ENCODE measurements at regions not wholly inside any gene's neighbourhood (a gene's known extent, or its start where the extent isn't known, plus 50 kb on each side); places are given as distances from the start of the nearest gene placed in this dataset.
A peak's percentile ranks its signal among the peaks of the same experiment; 100 is the strongest.

DNA sequence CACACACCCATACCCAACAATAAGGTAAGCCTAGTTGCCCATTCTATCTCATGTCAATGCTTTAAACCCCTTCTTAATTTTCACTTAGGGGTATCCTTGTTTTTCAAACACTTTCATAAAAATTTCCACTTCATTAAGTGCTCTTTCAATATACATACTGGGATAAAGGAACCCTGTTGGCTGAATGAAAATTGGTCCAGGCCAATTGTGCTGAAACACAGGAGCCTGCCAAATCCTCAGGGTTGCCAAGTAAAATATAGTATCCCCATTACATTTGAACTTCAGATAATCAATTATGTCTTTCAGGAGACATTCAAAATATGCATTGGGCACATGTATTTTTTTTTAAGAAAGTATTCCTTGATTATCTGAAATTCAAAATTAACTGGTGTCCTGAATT, 1131.1 kb downstream of the SLITRK1 start:
- DNase-seq (ENCODE audit: low read depth, low spot score), result no peak
- TF ChIP-seq EZH2 (IDR thresholded peaks at IDR 0.05) (no peak), POLR2AphosphoS5 (IDR thresholded peaks at IDR 0.05; ENCODE audit: borderline replicate concordance, low read depth, low read length) (no peak), FOXP2 (optimal IDR thresholded peaks at IDR 0.05; ENCODE audit: control extremely low read depth, extremely low read length, insufficient read depth) (no peak)
- H3K9ac ChIP-seq (ENCODE audit: insufficient read length), result no peak overlapping the region

DNA sequence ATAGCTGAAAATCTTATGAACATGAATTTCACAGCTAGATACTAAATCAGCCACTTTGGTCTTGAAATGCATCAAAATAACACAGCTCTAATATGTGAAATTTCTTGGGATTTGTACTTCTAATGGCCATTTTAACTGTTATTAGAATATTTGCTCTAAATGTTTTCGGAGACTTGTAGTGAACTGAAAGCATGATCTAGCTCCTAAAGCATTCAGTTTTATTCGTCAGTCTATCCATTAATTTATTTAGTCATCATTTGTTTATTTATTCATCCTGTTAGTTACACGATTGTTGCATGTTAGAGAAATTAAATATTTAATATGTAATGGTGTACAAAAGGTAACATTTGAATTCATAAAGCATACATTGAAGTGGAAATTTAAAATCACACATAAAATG, 1132.7 kb downstream of the SLITRK1 start:
- TF ChIP-seq EZH2 (IDR thresholded peaks at IDR 0.05) (no peak), POLR2AphosphoS5 (IDR thresholded peaks at IDR 0.05; ENCODE audit: borderline replicate concordance, low read depth, low read length) (no peak), FOXP2 (optimal IDR thresholded peaks at IDR 0.05; ENCODE audit: control extremely low read depth, extremely low read length, insufficient read depth) (no peak)
- Histone ChIP-seq H3K27ac (no peak overlapping the region), H3K4me3 (no peak overlapping the region), H3K9ac (ENCODE audit: insufficient read length) (no peak overlapping the region), H3K36me3 (ENCODE audit: insufficient read depth, low read length) (no peaks in the 10 kb centered on the region), H3K9me3 (ENCODE audit: low read depth, low read length) (no peaks in the 10 kb centered on the region)
- no peak for DNase-seq (ENCODE audit: low read depth, low spot score)

More for the DNA sequence above, 1131.1 kb downstream of the SLITRK1 start:
- Histone ChIP-seq H3K36me3 (ENCODE audit: insufficient read depth, low read length) (no peaks in the 10 kb centered on the region), H3K4me3 (no peak overlapping the region), H3K27ac (no peak overlapping the region), H3K9me3 (ENCODE audit: low read depth, low read length) (no peaks in the 10 kb centered on the region)

DNA sequence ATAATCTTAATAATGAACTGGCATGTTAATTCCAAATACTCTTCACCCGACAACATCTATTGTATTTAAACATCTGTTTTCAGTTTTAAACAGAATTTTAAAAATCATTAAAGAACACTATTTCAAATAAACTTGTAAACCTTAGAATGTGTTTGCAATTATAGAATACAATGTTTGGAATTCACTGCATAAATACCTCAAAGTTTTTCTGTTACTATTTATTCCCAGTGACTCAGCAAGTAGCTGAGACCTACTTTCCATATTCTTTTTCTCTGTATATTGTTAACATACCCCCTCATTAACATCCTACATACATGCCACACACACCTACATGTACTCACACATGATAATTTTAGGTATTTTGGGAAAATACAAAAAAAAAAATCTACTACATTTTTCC, 1134.3 kb downstream of the SLITRK1 start:
- no peak for TF ChIP-seq EZH2 (IDR thresholded peaks at IDR 0.05)
- no peak for TF ChIP-seq POLR2AphosphoS5 (IDR thresholded peaks at IDR 0.05; ENCODE audit: borderline replicate concordance, low read depth, low read length)
- TF ChIP-seq FOXP2 (optimal IDR thresholded peaks at IDR 0.05; ENCODE audit: control extremely low read depth, extremely low read length, insufficient read depth), result no peak
- peak overlapping the region; percentile 95 for H3K27ac ChIP-seq
- H3K36me3 ChIP-seq (ENCODE audit: insufficient read depth, low read length), result no peaks in the 10 kb centered on the region
- peak overlapping the region; percentile 68 for H3K9ac ChIP-seq (ENCODE audit: insufficient read length)
- H3K9me3 ChIP-seq (ENCODE audit: low read depth, low read length), result no peaks in the 10 kb centered on the region
- peak; percentile 34 for DNase-seq (ENCODE audit: low read depth, low spot score)
- peak overlapping the region; percentile 65 for H3K4me3 ChIP-seq

DNA sequence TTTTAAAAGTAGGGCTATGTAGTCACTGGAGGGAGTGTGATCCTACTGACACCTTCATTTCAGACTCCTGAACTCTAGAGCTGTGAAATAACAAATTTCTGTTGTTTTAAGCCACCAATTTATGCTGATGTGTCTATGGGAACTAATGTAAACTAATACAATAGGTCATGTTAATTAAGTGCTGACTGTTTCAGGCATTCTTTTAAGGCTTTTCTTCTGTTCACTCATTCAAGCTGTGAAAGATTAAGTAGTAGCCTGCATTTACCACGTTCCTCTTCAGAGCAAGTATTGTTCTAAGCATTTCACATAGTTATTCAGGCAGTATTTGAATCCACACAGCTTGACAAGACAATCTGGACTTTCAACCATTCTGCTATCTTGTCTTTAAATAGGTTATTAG, 1135.0 kb downstream of the SLITRK1 start:
- H3K27ac ChIP-seq, result peak overlapping the region; percentile 95
- peak overlapping the region; percentile 68 for H3K9ac ChIP-seq (ENCODE audit: insufficient read length)
- TF ChIP-seq POLR2AphosphoS5 (IDR thresholded peaks at IDR 0.05; ENCODE audit: borderline replicate concordance, low read depth, low read length), result no peak
- TF ChIP-seq FOXP2 (optimal IDR thresholded peaks at IDR 0.05; ENCODE audit: control extremely low read depth, extremely low read length, insufficient read depth), result no peak
- TF ChIP-seq EZH2 (IDR thresholded peaks at IDR 0.05), result no peak
- no peaks in the 10 kb centered on the region for H3K9me3 ChIP-seq (ENCODE audit: low read depth, low read length)
- peak; percentile 5 for DNase-seq (ENCODE audit: low read depth, low spot score)
- H3K36me3 ChIP-seq (ENCODE audit: insufficient read depth, low read length), result no peaks in the 10 kb centered on the region
- peak overlapping the region; percentile 65 for H3K4me3 ChIP-seq

DNA sequence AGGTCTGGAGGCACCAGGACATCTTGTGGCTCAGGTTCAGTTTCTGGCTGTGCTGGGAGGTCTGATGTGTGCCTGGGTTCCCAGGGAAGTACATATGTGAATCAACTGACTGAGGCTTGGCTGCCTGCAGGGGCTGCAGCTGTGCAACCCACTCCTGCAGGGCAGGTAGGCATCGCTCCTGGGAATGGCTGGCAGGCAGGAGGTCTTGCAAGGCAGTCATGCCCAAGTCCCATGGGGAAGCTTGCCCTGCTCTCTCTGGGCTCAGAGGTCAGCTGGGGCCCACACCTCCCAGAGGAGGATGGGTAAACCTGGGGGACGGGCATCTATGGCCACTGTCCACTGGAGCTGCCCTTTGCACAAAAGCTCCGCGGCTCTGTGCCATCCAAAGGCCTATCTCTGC, 1141.8 kb downstream of the SLITRK1 start:
- Histone ChIP-seq H3K9ac (ENCODE audit: insufficient read length) (no peak overlapping the region), H3K9me3 (ENCODE audit: low read depth, low read length) (no peaks in the 10 kb centered on the region), H3K4me3 (no peak overlapping the region), H3K36me3 (ENCODE audit: insufficient read depth, low read length) (no peaks in the 10 kb centered on the region), H3K27ac (no peak overlapping the region)
- no peak for DNase-seq (ENCODE audit: low read depth, low spot score)
- TF ChIP-seq EZH2 (IDR thresholded peaks at IDR 0.05) (no peak), FOXP2 (optimal IDR thresholded peaks at IDR 0.05; ENCODE audit: control extremely low read depth, extremely low read length, insufficient read depth) (no peak), POLR2AphosphoS5 (IDR thresholded peaks at IDR 0.05; ENCODE audit: borderline replicate concordance, low read depth, low read length) (no peak)

DNA sequence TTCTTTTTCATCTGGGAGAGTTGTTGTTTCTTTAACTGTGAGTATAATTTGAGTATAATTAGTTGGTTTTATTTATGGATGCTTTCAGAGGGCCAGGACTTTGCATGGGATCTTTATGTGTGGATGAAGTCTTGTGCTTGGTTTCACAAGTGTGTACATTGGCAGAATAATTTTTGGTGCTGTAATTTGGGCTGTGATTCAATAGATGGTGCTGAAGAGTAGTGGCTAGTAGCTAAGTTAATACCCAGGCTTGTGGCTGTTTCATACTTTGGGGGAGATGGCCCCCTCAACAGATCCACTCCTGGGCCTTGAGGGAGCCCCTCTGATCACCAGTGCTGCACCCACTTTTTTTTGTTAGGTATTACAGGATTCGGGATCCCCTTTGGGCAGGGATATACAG, 1142.4 kb downstream of the SLITRK1 start:
- no peak for DNase-seq (ENCODE audit: low read depth, low spot score)
- Histone ChIP-seq H3K9me3 (ENCODE audit: low read depth, low read length) (no peaks in the 10 kb centered on the region), H3K36me3 (ENCODE audit: insufficient read depth, low read length) (no peaks in the 10 kb centered on the region), H3K4me3 (no peak overlapping the region), H3K9ac (ENCODE audit: insufficient read length) (no peak overlapping the region), H3K27ac (no peak overlapping the region)
- no peak for TF ChIP-seq EZH2 (IDR thresholded peaks at IDR 0.05)
- no peak for TF ChIP-seq FOXP2 (optimal IDR thresholded peaks at IDR 0.05; ENCODE audit: control extremely low read depth, extremely low read length, insufficient read depth)
- no peak for TF ChIP-seq POLR2AphosphoS5 (IDR thresholded peaks at IDR 0.05; ENCODE audit: borderline replicate concordance, low read depth, low read length)

DNA sequence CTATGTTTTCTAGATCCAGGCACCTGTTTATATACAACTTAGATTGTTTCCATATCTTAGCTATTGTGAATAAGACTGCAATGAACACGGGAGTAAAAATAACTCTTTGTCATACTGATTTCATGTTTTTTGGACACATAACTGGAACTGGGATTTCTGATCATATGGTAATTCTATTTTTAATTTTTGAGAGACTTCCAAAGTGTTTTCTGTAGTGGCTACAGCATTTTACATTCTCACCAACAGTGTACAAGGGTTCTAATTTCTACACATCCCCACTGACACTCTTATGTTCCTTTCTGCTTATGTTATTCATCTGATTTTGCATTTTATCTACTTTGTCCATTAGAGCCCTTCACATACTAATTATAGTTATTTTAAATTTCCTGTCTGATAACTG, 1152.9 kb downstream of the SLITRK1 start:
- Histone ChIP-seq H3K9ac (ENCODE audit: insufficient read length) (no peak overlapping the region), H3K4me3 (no peak overlapping the region), H3K9me3 (ENCODE audit: low read depth, low read length) (no peaks in the 10 kb centered on the region), H3K27ac (0 out of 2 replicates have a peak overlapping the region, but pooled peaks have one; percentile 26), H3K36me3 (ENCODE audit: insufficient read depth, low read length) (no peaks in the 10 kb centered on the region)
- TF ChIP-seq POLR2AphosphoS5 (IDR thresholded peaks at IDR 0.05; ENCODE audit: borderline replicate concordance, low read depth, low read length) (no peak), FOXP2 (optimal IDR thresholded peaks at IDR 0.05; ENCODE audit: control extremely low read depth, extremely low read length, insufficient read depth) (no peak), EZH2 (IDR thresholded peaks at IDR 0.05) (no peak)
- no peak for DNase-seq (ENCODE audit: low read depth, low spot score)

DNA sequence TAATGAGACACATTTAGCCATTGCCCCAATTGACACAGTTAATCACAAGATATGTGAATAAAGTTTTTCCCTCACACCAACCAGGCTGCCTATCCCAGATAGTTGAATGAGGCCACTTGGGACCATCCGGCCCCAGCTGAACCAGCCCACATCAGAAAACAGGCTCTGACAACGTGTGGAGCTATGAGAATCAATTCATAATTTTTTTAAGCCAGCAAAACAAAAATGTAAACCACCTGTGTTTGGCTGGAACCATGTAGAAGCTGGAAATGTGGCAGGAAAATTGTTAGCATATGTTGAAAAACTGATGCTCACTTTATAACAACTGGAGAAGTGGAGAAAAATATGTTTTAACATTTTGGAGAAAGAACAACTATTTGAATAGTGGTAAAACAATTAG, 1161.3 kb downstream of the SLITRK1 start:
- no peaks in the 10 kb centered on the region for H3K36me3 ChIP-seq (ENCODE audit: insufficient read depth, low read length)

DNA sequence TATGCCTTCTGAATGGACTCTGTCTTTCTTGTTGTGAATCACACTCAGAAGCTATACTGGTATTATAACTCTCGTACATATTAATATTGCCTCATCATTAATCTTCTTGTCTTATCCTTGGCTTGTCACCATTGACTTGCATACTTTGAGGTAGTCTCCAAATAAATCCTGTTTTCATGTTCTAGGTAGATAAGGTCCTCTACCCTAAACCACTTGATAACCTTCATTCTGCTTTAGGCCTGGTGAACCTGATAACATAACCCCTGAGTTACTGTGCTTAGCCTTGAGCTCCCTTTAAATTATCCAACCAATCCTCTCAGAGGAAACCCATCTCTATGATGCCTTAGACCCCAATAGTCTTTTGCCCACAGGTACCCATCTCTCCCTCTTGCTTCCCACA, 1162.3 kb downstream of the SLITRK1 start:
- DNase-seq (ENCODE audit: low read depth, low spot score), result no peak
- H3K9ac ChIP-seq (ENCODE audit: insufficient read length), result no peak overlapping the region
- no peak overlapping the region for H3K27ac ChIP-seq
- no peak for TF ChIP-seq FOXP2 (optimal IDR thresholded peaks at IDR 0.05; ENCODE audit: control extremely low read depth, extremely low read length, insufficient read depth)
- TF ChIP-seq POLR2AphosphoS5 (IDR thresholded peaks at IDR 0.05; ENCODE audit: borderline replicate concordance, low read depth, low read length), result no peak
- TF ChIP-seq EZH2 (IDR thresholded peaks at IDR 0.05), result no peak
- no peaks in the 10 kb centered on the region for H3K9me3 ChIP-seq (ENCODE audit: low read depth, low read length)
- H3K36me3 ChIP-seq (ENCODE audit: insufficient read depth, low read length), result no peaks in the 10 kb centered on the region
- H3K4me3 ChIP-seq, result no peak overlapping the region

More for the DNA sequence above, 1161.3 kb downstream of the SLITRK1 start:
- no peak for DNase-seq (ENCODE audit: low read depth, low spot score)
- TF ChIP-seq FOXP2 (optimal IDR thresholded peaks at IDR 0.05; ENCODE audit: control extremely low read depth, extremely low read length, insufficient read depth), result no peak
- no peak for TF ChIP-seq EZH2 (IDR thresholded peaks at IDR 0.05)
- TF ChIP-seq POLR2AphosphoS5 (IDR thresholded peaks at IDR 0.05; ENCODE audit: borderline replicate concordance, low read depth, low read length), result no peak
- Histone ChIP-seq H3K9me3 (ENCODE audit: low read depth, low read length) (no peaks in the 10 kb centered on the region), H3K27ac (no peak overlapping the region), H3K9ac (ENCODE audit: insufficient read length) (no peak overlapping the region), H3K4me3 (no peak overlapping the region)

All from SK-N-MC (cell line).